Central memory CD8-positive, alpha-beta T cell (primary cell): ENCODE measurements at regions not wholly inside any gene's neighbourhood (a gene's known extent, or its start where the extent isn't known, plus 50 kb on each side); places are given as distances from the start of the nearest gene placed in this dataset.

Source experiments
- ATAC-seq: fragments of 150-1000 bp; cut with Tn5 transposase; replicated peaks from 2 replicates; pipeline ENCODE4 v1.10.0; 2022; ENCODE audit warnings: mild to moderate bottlenecking, moderate FRiP score, moderate number of reproducible peaks; ENCODE audit not compliant: poor library complexity, severe bottlenecking; ENCODE audit errors: extremely low read depth
- DNase-seq, 2 donors: peaks; one replicate each; pipeline ENCODE4 v3.0.0; 2021; ENCODE audit warnings: low spot score in 2 of 2
- H3K27ac Mint-ChIP-seq: one replicate; pipeline ENCODE4 v1.8.0; 2022; ENCODE audit warnings: low read depth, mild to moderate bottlenecking, moderate library complexity, mixed read lengths
- H3K27me3 Mint-ChIP-seq: one replicate; pipeline ENCODE4 v1.8.0; 2022; ENCODE audit warnings: mixed read lengths
- H3K36me3 Mint-ChIP-seq: one replicate; pipeline ENCODE4 v1.8.0; 2022; ENCODE audit warnings: mild to moderate bottlenecking, moderate library complexity, mixed read lengths; ENCODE audit not compliant: insufficient read depth
- H3K4me1 Mint-ChIP-seq: one replicate; pipeline ENCODE4 v1.8.0; 2022; ENCODE audit warnings: mixed read lengths
- H3K4me3 Mint-ChIP-seq: one replicate; pipeline ENCODE4 v1.8.0; 2022; ENCODE audit warnings: mild to moderate bottlenecking, moderate library complexity, mixed read lengths
- H3K9me3 Mint-ChIP-seq: one replicate; pipeline ENCODE4 v1.8.0; 2022; ENCODE audit warnings: mixed read lengths

- Mint-ChIP-seq H3K27ac (no peak overlapping the region), H3K4me3 (no peak overlapping the region), H3K27me3 (no peaks in the 10 kb centered on the region), H3K36me3 (no peaks in the 10 kb centered on the region), H3K4me1 (no peaks in the 10 kb centered on the region), H3K9me3 (peaks cover 43% of the 10 kb centered on the region)
- DNase-seq (no peak), ATAC-seq (no peak)
Observed at GRCh38 chr4:19727141-19727540, 524.6 kb upstream of the SLIT2 start.

- Mint-ChIP-seq H3K36me3 (no peaks in the 10 kb centered on the region), H3K4me3 (no peak overlapping the region), H3K27ac (no peak overlapping the region), H3K9me3 (peaks cover 43% of the 10 kb centered on the region), H3K4me1 (no peaks in the 10 kb centered on the region), H3K27me3 (no peaks in the 10 kb centered on the region)
- DNase-seq, result no peak
- no peak for ATAC-seq
Observed at GRCh38 chr4:19725130-19725529, 526.6 kb upstream of the SLIT2 start.

- Mint-ChIP-seq H3K36me3 (no peaks in the 10 kb centered on the region), H3K27me3 (no peaks in the 10 kb centered on the region)
Observed at GRCh38 chr4:19722404-19722803, 529.3 kb upstream of the SLIT2 start.

GRCh38 chr4:19721587-19721986, 530.1 kb upstream of the SLIT2 start:
- peaks cover 44% of the 10 kb centered on the region for H3K9me3 Mint-ChIP-seq
- H3K36me3 Mint-ChIP-seq, result no peaks in the 10 kb centered on the region
- no peak overlapping the region for H3K27ac Mint-ChIP-seq
- H3K27me3 Mint-ChIP-seq, result no peaks in the 10 kb centered on the region
- no peaks in the 10 kb centered on the region for H3K4me1 Mint-ChIP-seq
- DNase-seq (no peak), ATAC-seq (no peak)
- H3K4me3 Mint-ChIP-seq, result no peak overlapping the region

More at GRCh38 chr4:19722404-19722803, 529.3 kb upstream of the SLIT2 start:
- ATAC-seq (no peak), DNase-seq (no peak)
- H3K27ac Mint-ChIP-seq, result no peak overlapping the region
- H3K4me1 Mint-ChIP-seq, result no peaks in the 10 kb centered on the region
- peaks cover 41% of the 10 kb centered on the region for H3K9me3 Mint-ChIP-seq
- H3K4me3 Mint-ChIP-seq, result no peak overlapping the region

GRCh38 chr4:19720610-19721009, 531.1 kb upstream of the SLIT2 start:
- Mint-ChIP-seq H3K4me1 (no peaks in the 10 kb centered on the region), H3K4me3 (no peak overlapping the region), H3K27me3 (no peaks in the 10 kb centered on the region), H3K36me3 (no peaks in the 10 kb centered on the region), H3K9me3 (peaks cover 37% of the 10 kb centered on the region), H3K27ac (no peak overlapping the region)
- no peak for ATAC-seq
- DNase-seq, result no peak

- Mint-ChIP-seq H3K4me1 (no peaks in the 10 kb centered on the region), H3K4me3 (no peak overlapping the region), H3K27me3 (no peaks in the 10 kb centered on the region), H3K36me3 (no peaks in the 10 kb centered on the region), H3K27ac (no peak overlapping the region), H3K9me3 (peaks cover 37% of the 10 kb centered on the region)
- ATAC-seq, result no peak
- no peak for DNase-seq
Observed at GRCh38 chr4:19720190-19720589, 531.5 kb upstream of the SLIT2 start.

GRCh38 chr4:19711871-19712270, 539.8 kb upstream of the SLIT2 start:
- Mint-ChIP-seq H3K27me3 (no peaks in the 10 kb centered on the region), H3K4me3 (no peak overlapping the region), H3K27ac (no peak overlapping the region), H3K4me1 (no peaks in the 10 kb centered on the region), H3K9me3 (peaks cover 46% of the 10 kb centered on the region), H3K36me3 (no peaks in the 10 kb centered on the region)
- ATAC-seq (no peak), DNase-seq (no peak)

- Mint-ChIP-seq H3K4me3 (no peak overlapping the region), H3K36me3 (no peaks in the 10 kb centered on the region), H3K27me3 (no peaks in the 10 kb centered on the region), H3K9me3 (peaks cover 46% of the 10 kb centered on the region), H3K4me1 (no peaks in the 10 kb centered on the region), H3K27ac (no peak overlapping the region)
- no peak for DNase-seq
- no peak for ATAC-seq
Observed at GRCh38 chr4:19707876-19708275, 543.8 kb upstream of the SLIT2 start.

- Mint-ChIP-seq H3K4me3 (no peak overlapping the region), H3K36me3 (no peaks in the 10 kb centered on the region), H3K27me3 (no peaks in the 10 kb centered on the region), H3K4me1 (no peaks in the 10 kb centered on the region), H3K9me3 (peaks cover 41% of the 10 kb centered on the region), H3K27ac (no peak overlapping the region)
- ATAC-seq (no peak), DNase-seq (no peak)
Observed at GRCh38 chr4:19703391-19703790, 548.3 kb upstream of the SLIT2 start.

- DNase-seq, result no peak
- Mint-ChIP-seq H3K27ac (no peak overlapping the region), H3K27me3 (no peaks in the 10 kb centered on the region), H3K9me3 (peaks cover 28% of the 10 kb centered on the region), H3K36me3 (no peaks in the 10 kb centered on the region), H3K4me3 (no peak overlapping the region), H3K4me1 (no peaks in the 10 kb centered on the region)
- no peak for ATAC-seq
Observed at GRCh38 chr4:19700992-19701391, 550.7 kb upstream of the SLIT2 start.

GRCh38 chr4:19698961-19699360, 552.7 kb upstream of the SLIT2 start:
- ATAC-seq, result no peak
- H3K27ac Mint-ChIP-seq, result no peak overlapping the region

GRCh38 chr4:19694812-19695211, 556.9 kb upstream of the SLIT2 start:
- H3K27ac Mint-ChIP-seq, result no peak overlapping the region
- ATAC-seq (no peak), DNase-seq (no peak)
- no peaks in the 10 kb centered on the region for H3K36me3 Mint-ChIP-seq
- no peak overlapping the region for H3K4me3 Mint-ChIP-seq
- no peaks in the 10 kb centered on the region for H3K27me3 Mint-ChIP-seq
- H3K9me3 Mint-ChIP-seq, result peaks cover 21% of the 10 kb centered on the region
- H3K4me1 Mint-ChIP-seq, result no peaks in the 10 kb centered on the region

More at GRCh38 chr4:19698961-19699360, 552.7 kb upstream of the SLIT2 start:
- H3K27me3 Mint-ChIP-seq, result no peaks in the 10 kb centered on the region
- H3K4me3 Mint-ChIP-seq, result no peak overlapping the region
- no peaks in the 10 kb centered on the region for H3K36me3 Mint-ChIP-seq
- H3K4me1 Mint-ChIP-seq, result no peaks in the 10 kb centered on the region
- no peak for DNase-seq
- peaks cover 19% of the 10 kb centered on the region for H3K9me3 Mint-ChIP-seq

- Mint-ChIP-seq H3K4me3 (no peak overlapping the region), H3K4me1 (no peaks in the 10 kb centered on the region), H3K27ac (no peak overlapping the region), H3K36me3 (no peaks in the 10 kb centered on the region), H3K27me3 (no peaks in the 10 kb centered on the region), H3K9me3 (peaks cover 19% of the 10 kb centered on the region)
- DNase-seq (no peak), ATAC-seq (no peak)
Observed at GRCh38 chr4:19693936-19694570, 557.7 kb upstream of the SLIT2 start.
